HEK293 (cell line): ENCODE measurements at regions not wholly inside any gene's neighbourhood (a gene's known extent, or its start where the extent isn't known, plus 50 kb on each side); places are given as distances from the start of the nearest gene placed in this dataset.

Experiments
- CTCF ChIA-PET: fragments of 350-600 bp; formaldehyde crosslinking; extraction: SDS; loops from one replicate; lab custom pipeline; 2021; ENCODE audit warnings: antibody characterized with exemption; lab: Yijun Ruan, JAX
- POLR2A ChIA-PET: fragments of 300-600 bp; formaldehyde crosslinking; extraction: SDS; loops from one replicate; lab custom pipeline; 2020; ENCODE audit warnings: antibody characterized with exemption, inconsistent platforms; lab: Yijun Ruan, JAX
- H3K27ac ChIP-seq: fragments of 200-500 bp; sonication (Bioruptor generic); 2 replicates; pipeline ENCODE4 v1.5.1; 2014; ENCODE audit warnings: low read depth, low read length, control low read depth, inconsistent platforms; ENCODE audit errors: extremely low read depth
- H3K36me3 ChIP-seq, 2 experiments: fragments of 200-500 bp in 1 of 2; sonication (Bioruptor generic) in 1 of 2; 1 replicate in 1 of 2; 2 replicates in 1 of 2; pipeline ENCODE4 v1.5.1; 2014 to 2017; ENCODE audit warnings: inconsistent platforms in 2 of 2, low read length in 2 of 2; ENCODE audit not compliant: control insufficient read depth in 2 of 2, insufficient read depth in 1 of 2
- H3K4me1 ChIP-seq: fragments of 200-500 bp; sonication (Bioruptor generic); 2 replicates; pipeline ENCODE4 v1.5.1; 2014; ENCODE audit warnings: mild to moderate bottlenecking, low read length, inconsistent platforms; ENCODE audit not compliant: control insufficient read depth, insufficient read depth
- H3K4me3 ChIP-seq: 2 replicates; pipeline ENCODE4 v1.5.1; 2011; ENCODE audit warnings: low read depth, mild to moderate bottlenecking, control low read depth, low read length, moderate library complexity
- H3K9me3 ChIP-seq: fragments of 200-500 bp; sonication (Bioruptor generic); 2 replicates; pipeline ENCODE4 v1.5.1; 2014; ENCODE audit warnings: low read depth, low read length, inconsistent platforms; ENCODE audit not compliant: control insufficient read depth, insufficient read depth
- BCL11B ChIP-seq: fragments of 450-650 bp; formaldehyde crosslinking; IDR thresholded peaks from 2 replicates; pipeline ENCODE4 v1.5.1; 2016; ENCODE audit warnings: low read depth, missing biosample characterization, missing genetic modification characterization
- BCL6B ChIP-seq: fragments of 450-650 bp; formaldehyde crosslinking; IDR thresholded peaks from 2 replicates; pipeline ENCODE4 v1.5.1; 2017; ENCODE audit warnings: missing biosample characterization, missing genetic modification characterization
- GLI4 ChIP-seq: fragments of 450-650 bp; formaldehyde crosslinking; IDR thresholded peaks from 2 replicates; pipeline ENCODE4 v1.5.1; 2016; ENCODE audit warnings: missing biosample characterization, missing genetic modification characterization
- GLIS2 ChIP-seq: fragments of 450-650 bp; formaldehyde crosslinking; IDR thresholded peaks from 2 replicates; pipeline ENCODE4 v1.5.1; 2016; ENCODE audit warnings: missing biosample characterization, missing genetic modification characterization
- KLF1 ChIP-seq: fragments of 450-650 bp; formaldehyde crosslinking; IDR thresholded peaks from 2 replicates; pipeline ENCODE4 v1.5.1; 2016; ENCODE audit warnings: missing biosample characterization, missing genetic modification characterization
- KLF9 ChIP-seq: fragments of 450-650 bp; formaldehyde crosslinking; IDR thresholded peaks from 2 replicates; pipeline ENCODE4 v1.5.1; 2016; ENCODE audit warnings: missing biosample characterization, missing genetic modification characterization, low read depth
- MZF1 ChIP-seq: fragments of 450-650 bp; formaldehyde crosslinking; IDR thresholded peaks from 2 replicates; pipeline ENCODE4 v1.5.1; 2017; ENCODE audit warnings: missing biosample characterization, missing genetic modification characterization, borderline replicate concordance
- REPIN1 ChIP-seq: fragments of 450-650 bp; formaldehyde crosslinking; IDR thresholded peaks from 2 replicates; pipeline ENCODE4 v1.5.1; 2017; ENCODE audit warnings: missing biosample characterization, missing genetic modification characterization, low read depth
- SETDB1 ChIP-seq: IDR thresholded peaks from one replicate; pipeline ENCODE4 v1.6.1; 2017; ENCODE audit warnings: mild to moderate bottlenecking, low read length, moderate library complexity, mixed read lengths; ENCODE audit not compliant: insufficient read length
- ZBTB26 ChIP-seq: fragments of 450-650 bp; formaldehyde crosslinking; optimal IDR thresholded peaks from 2 replicates; pipeline ENCODE3; 2016; ENCODE audit warnings: missing biosample characterization, mild to moderate bottlenecking, missing genetic modification characterization
- ZFHX2 ChIP-seq: fragments of 450-650 bp; formaldehyde crosslinking; conservative IDR thresholded peaks from 2 replicates; pipeline ENCODE4 v1.5.1; 2016; ENCODE audit warnings: missing biosample characterization, missing genetic modification characterization
- ZFP3 ChIP-seq: fragments of 450-650 bp; formaldehyde crosslinking; IDR thresholded peaks from 2 replicates; pipeline ENCODE4 v1.5.1; 2016; ENCODE audit warnings: low read depth, missing biosample characterization, missing genetic modification characterization
- ZNF114 ChIP-seq: fragments of 450-650 bp; formaldehyde crosslinking; IDR thresholded peaks from 2 replicates; pipeline ENCODE4 v1.5.0; 2017; ENCODE audit warnings: missing biosample characterization, missing genetic modification characterization
- ZNF132 ChIP-seq: fragments of 450-650 bp; formaldehyde crosslinking; IDR thresholded peaks from 2 replicates; pipeline ENCODE4 v1.5.1; 2017; ENCODE audit warnings: missing biosample characterization, missing genetic modification characterization, borderline replicate concordance
- ZNF146 ChIP-seq: fragments of 450-650 bp; formaldehyde crosslinking; IDR thresholded peaks from 2 replicates; pipeline ENCODE4 v1.5.1; 2016; ENCODE audit warnings: missing biosample characterization, missing genetic modification characterization
- ZNF157 ChIP-seq: fragments of 450-650 bp; formaldehyde crosslinking; IDR thresholded peaks from 2 replicates; pipeline ENCODE4 v1.5.1; 2016; ENCODE audit warnings: missing biosample characterization, missing genetic modification characterization
- ZNF16 ChIP-seq: fragments of 450-650 bp; formaldehyde crosslinking; IDR thresholded peaks from 2 replicates; pipeline ENCODE4 v1.5.1; 2016; ENCODE audit warnings: low read depth, missing biosample characterization, missing genetic modification characterization
- ZNF184 ChIP-seq: fragments of 450-650 bp; IDR thresholded peaks from 2 replicates; pipeline ENCODE4 v1.5.1; 2018; ENCODE audit warnings: missing biosample characterization, mild to moderate bottlenecking, missing genetic modification characterization
- ZNF214 ChIP-seq: fragments of 450-650 bp; formaldehyde crosslinking; IDR thresholded peaks from 2 replicates; pipeline ENCODE4 v1.5.1; 2017; ENCODE audit warnings: missing biosample characterization, mild to moderate bottlenecking, missing genetic modification characterization, borderline replicate concordance
- ZNF239 ChIP-seq: fragments of 450-650 bp; formaldehyde crosslinking; IDR thresholded peaks from 2 replicates; pipeline ENCODE4 v1.5.1; 2016; ENCODE audit warnings: missing biosample characterization, missing genetic modification characterization
- ZNF311 ChIP-seq: fragments of 450-650 bp; formaldehyde crosslinking; IDR thresholded peaks from 2 replicates; pipeline ENCODE4 v1.5.1; 2017; ENCODE audit warnings: missing biosample characterization, missing genetic modification characterization, borderline replicate concordance
- ZNF335 ChIP-seq: fragments of 450-650 bp; formaldehyde crosslinking; conservative IDR thresholded peaks from 2 replicates; pipeline ENCODE4 v1.5.1; 2016; ENCODE audit warnings: missing biosample characterization, missing genetic modification characterization
- ZNF394 ChIP-seq: fragments of 450-650 bp; formaldehyde crosslinking; IDR thresholded peaks from 2 replicates; pipeline ENCODE4 v1.5.1; 2016; ENCODE audit warnings: missing biosample characterization, missing genetic modification characterization, mild to moderate bottlenecking, moderate library complexity, borderline replicate concordance
- ZNF416 ChIP-seq: fragments of 450-650 bp; formaldehyde crosslinking; IDR thresholded peaks from 2 replicates; pipeline ENCODE4 v1.5.1; 2016; ENCODE audit warnings: missing biosample characterization, missing genetic modification characterization
- ZNF473 ChIP-seq: fragments of 450-650 bp; formaldehyde crosslinking; IDR thresholded peaks from 2 replicates; pipeline ENCODE4 v1.5.1; 2017; ENCODE audit warnings: missing biosample characterization, missing genetic modification characterization
- ZNF600 ChIP-seq: fragments of 450-650 bp; formaldehyde crosslinking; IDR thresholded peaks from 2 replicates; pipeline ENCODE4 v1.5.1; 2016; ENCODE audit warnings: missing biosample characterization, missing genetic modification characterization
- ZNF658 ChIP-seq: fragments of 450-650 bp; formaldehyde crosslinking; IDR thresholded peaks from 2 replicates; pipeline ENCODE4; 2016; ENCODE audit warnings: missing biosample characterization, missing genetic modification characterization
- ZNF701 ChIP-seq: fragments of 450-650 bp; formaldehyde crosslinking; IDR thresholded peaks from 2 replicates; pipeline ENCODE4 v1.5.1; 2016; ENCODE audit warnings: missing biosample characterization, missing genetic modification characterization
- ZNF707 ChIP-seq: fragments of 450-650 bp; formaldehyde crosslinking; IDR thresholded peaks from 2 replicates; pipeline ENCODE4 v1.5.1; 2016; ENCODE audit warnings: missing biosample characterization, missing genetic modification characterization
- ZSCAN23 ChIP-seq: fragments of 450-650 bp; formaldehyde crosslinking; IDR thresholded peaks from 2 replicates; pipeline ENCODE4 v1.5.1; 2016; ENCODE audit warnings: missing biosample characterization, missing genetic modification characterization
- TF ChIP-seq, protein P1 (sequence below): fragments of 450-650 bp; formaldehyde crosslinking; IDR thresholded peaks from 2 replicates; pipeline ENCODE4 v1.5.1; 2016; ENCODE audit warnings: missing biosample characterization, missing genetic modification characterization

DNA sequence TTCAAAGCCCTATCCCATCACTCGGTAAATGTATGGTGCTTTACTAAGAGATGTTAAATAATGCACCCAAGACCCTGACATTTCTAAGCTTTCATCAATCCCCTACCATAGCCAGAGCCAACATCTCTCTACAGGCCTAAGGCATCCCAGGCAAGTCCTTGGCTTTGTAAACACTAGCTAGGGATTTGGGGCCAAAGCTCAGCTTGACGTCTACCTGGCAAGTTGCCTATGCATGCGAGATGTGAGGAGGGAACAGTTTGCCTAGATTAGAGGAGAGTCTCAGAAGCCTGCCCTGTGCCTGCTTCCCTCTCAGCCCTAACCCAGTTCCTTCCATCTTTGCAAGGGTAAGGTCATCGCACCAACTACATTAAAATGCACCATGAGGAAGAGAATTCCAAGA is 221.5 kb upstream of the NCKAP5 start (continued):
- TF ChIP-seq MZF1 (tag by site-specific recombination) (peak; percentile 93; the same call in 1 of the 2 replicates), ZNF16 (tag by site-specific recombination) (no peak), ZSCAN23 (tag by site-specific recombination) (no peak), ZNF394 (tag by site-specific recombination) (no peak), ZNF600 (no peak), KLF9 (tag by site-specific recombination) (no peak), ZNF473 (tag by site-specific recombination) (no peak), KLF1 (tag by site-specific recombination) (no peak), SETDB1 (no peak), ZNF214 (no peak), ZFP3 (tag by site-specific recombination) (no peak), ZFHX2 (tag by site-specific recombination) (no peak)
- TF ChIP-seq, protein P1, sequence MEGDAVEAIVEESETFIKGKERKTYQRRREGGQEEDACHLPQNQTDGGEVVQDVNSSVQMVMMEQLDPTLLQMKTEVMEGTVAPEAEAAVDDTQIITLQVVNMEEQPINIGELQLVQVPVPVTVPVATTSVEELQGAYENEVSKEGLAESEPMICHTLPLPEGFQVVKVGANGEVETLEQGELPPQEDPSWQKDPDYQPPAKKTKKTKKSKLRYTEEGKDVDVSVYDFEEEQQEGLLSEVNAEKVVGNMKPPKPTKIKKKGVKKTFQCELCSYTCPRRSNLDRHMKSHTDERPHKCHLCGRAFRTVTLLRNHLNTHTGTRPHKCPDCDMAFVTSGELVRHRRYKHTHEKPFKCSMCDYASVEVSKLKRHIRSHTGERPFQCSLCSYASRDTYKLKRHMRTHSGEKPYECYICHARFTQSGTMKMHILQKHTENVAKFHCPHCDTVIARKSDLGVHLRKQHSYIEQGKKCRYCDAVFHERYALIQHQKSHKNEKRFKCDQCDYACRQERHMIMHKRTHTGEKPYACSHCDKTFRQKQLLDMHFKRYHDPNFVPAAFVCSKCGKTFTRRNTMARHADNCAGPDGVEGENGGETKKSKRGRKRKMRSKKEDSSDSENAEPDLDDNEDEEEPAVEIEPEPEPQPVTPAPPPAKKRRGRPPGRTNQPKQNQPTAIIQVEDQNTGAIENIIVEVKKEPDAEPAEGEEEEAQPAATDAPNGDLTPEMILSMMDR = no peak

- POLR2A ChIA-PET = no interaction called here
These were observed 222.4 kb upstream of the NCKAP5 start for GRCh38 chr2:133790711-133791110.

DNA sequence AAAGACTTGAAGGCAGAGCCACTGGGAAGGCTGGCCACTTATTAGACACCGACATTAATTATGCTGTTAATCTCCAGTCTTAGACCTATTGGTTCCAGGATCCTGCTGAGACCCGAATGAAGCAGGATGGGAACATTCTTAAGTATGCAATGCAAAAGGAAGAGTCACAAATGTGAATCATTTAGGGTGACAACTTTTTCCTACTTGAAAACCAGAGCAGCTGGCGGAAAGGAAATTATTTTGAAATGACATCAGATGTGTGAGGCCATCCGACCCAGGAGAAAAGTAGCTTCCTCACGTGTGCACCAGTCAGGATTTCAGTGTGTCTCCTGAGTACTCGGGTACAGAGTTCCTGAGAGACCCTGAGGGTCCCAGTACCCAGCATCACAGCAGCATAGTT is 222.9 kb upstream of the NCKAP5 start:
- ChIA-PET POLR2A (no interaction called here), CTCF (interaction anchor here (1.0 kb wide), 1 partner anchor 11 kb away, joined by 3 read pairs; no protein-coding TSS in a partner anchor)
- Histone ChIP-seq H3K9me3 (no peaks in the 10 kb centered on the region), H3K4me3 (no peak overlapping the region), H3K4me1 (no peaks in the 10 kb centered on the region), H3K27ac (no peak overlapping the region), H3K36me3 (no peaks in the 10 kb centered on the region)
- no peak for TF ChIP-seq ZNF132
- TF ChIP-seq BCL11B (tag by site-specific recombination) = no peak
- no peak for TF ChIP-seq ZNF658
- TF ChIP-seq ZNF394 (tag by site-specific recombination) = no peak
- no peak for TF ChIP-seq ZNF311 (tag by site-specific recombination)
- no peak for TF ChIP-seq ZNF184 (tag by site-specific recombination)
- TF ChIP-seq ZNF146 = no peak
- no peak for TF ChIP-seq GLI4 (tag by site-specific recombination)
- TF ChIP-seq ZNF701 (tag by site-specific recombination) = no peak
- no peak for TF ChIP-seq BCL6B (tag by site-specific recombination)
- TF ChIP-seq ZNF239 (tag by site-specific recombination) = no peak
- TF ChIP-seq GLIS2 = no peak
- no peak for TF ChIP-seq REPIN1 (tag by site-specific recombination)
- TF ChIP-seq ZNF416 (tag by site-specific recombination) = no peak
- no peak for TF ChIP-seq ZNF114 (tag by site-specific recombination)
- no peak for TF ChIP-seq ZNF157 (tag by site-specific recombination)
- no peak for TF ChIP-seq ZBTB26 (tag by site-specific recombination)

More at GRCh38 chr2:133790711-133791110, 222.4 kb upstream of the NCKAP5 start:
- Histone ChIP-seq H3K9me3 (no peaks in the 10 kb centered on the region), H3K4me1 (no peaks in the 10 kb centered on the region), H3K36me3 (no peaks in the 10 kb centered on the region), H3K4me3 (no peak overlapping the region), H3K27ac (no peak overlapping the region)
- CTCF ChIA-PET = interaction anchor here (1.0 to 2.0 kb wide), 2 partner anchors 10 to 11 kb away, joined by 3 to 10 read pairs; no protein-coding TSS in a partner anchor
- TF ChIP-seq ZNF335 (tag by site-specific recombination) (peak; percentile 39; the same call in 1 of the 2 replicates), ZNF707 (no peak)
